Globus pallidus (tissue), 1 donor: ENCODE measurements at regions not wholly inside any gene's neighbourhood (a gene's known extent, or its start where the extent isn't known, plus 50 kb on each side); places are given as distances from the start of the nearest gene placed in this dataset.
"Not testable (repeated sequence)": the region's sequence is repeated elsewhere in the genome, so short reads cannot be mapped to it uniquely, and the experiment has no call there.

Source experiments
- DNase-seq: peaks from one replicate; pipeline ENCODE4 v3.0.0-alpha.2; 2015; ENCODE audit warnings: low spot score

- DNase-seq, result no peak
Measured at GRCh38 chr12:46884362-46884761, 58.6 kb upstream of the SLC38A4 start.

GRCh38 chr12:46886541-46887041 lies 60.8 kb upstream of the SLC38A4 start:
- DNase-seq, result no peak

GRCh38 chr12:46887870-46888269 lies 62.1 kb upstream of the SLC38A4 start:
- DNase-seq, result no peak

GRCh38 chr12:46888568-46888967 lies 62.8 kb upstream of the SLC38A4 start:
- no peak for DNase-seq

GRCh38 chr12:46891306-46891705 lies 65.5 kb upstream of the SLC38A4 start:
- no peak for DNase-seq

- no peak for DNase-seq
Measured at GRCh38 chr12:46892034-46892705, 66.4 kb upstream of the SLC38A4 start.

GRCh38 chr12:46892887-46893286 lies 67.1 kb upstream of the SLC38A4 start:
- no peak for DNase-seq

GRCh38 chr12:46893434-46893833 lies 67.6 kb upstream of the SLC38A4 start:
- no peak for DNase-seq

- DNase-seq, result no peak
Measured at GRCh38 chr12:46895726-46896125, 69.9 kb upstream of the SLC38A4 start.

- no peak for DNase-seq
Measured at GRCh38 chr12:46896680-46897079, 70.9 kb upstream of the SLC38A4 start.

- DNase-seq, result no peak
Measured at GRCh38 chr12:46898152-46898931, 72.5 kb upstream of the SLC38A4 start.

- DNase-seq, result no peak
Measured at GRCh38 chr12:46898989-46899388, 73.2 kb upstream of the SLC38A4 start.

- DNase-seq, result no peak
Measured at GRCh38 chr12:46900734-46901463, 75.1 kb upstream of the SLC38A4 start.

GRCh38 chr12:46901464-46902205 lies 75.8 kb upstream of the SLC38A4 start:
- DNase-seq, result no peak

- DNase-seq, result no peak
Measured at GRCh38 chr12:46903058-46903457, 77.3 kb upstream of the SLC38A4 start.

GRCh38 chr12:46904406-46905238 lies 78.8 kb upstream of the SLC38A4 start:
- no peak for DNase-seq

GRCh38 chr12:46905239-46905627 lies 79.4 kb upstream of the SLC38A4 start:
- DNase-seq, result not testable (repeated sequence)

- no peak for DNase-seq
Measured at GRCh38 chr12:46907791-46908190, 82.0 kb upstream of the SLC38A4 start.

- DNase-seq, result no peak
Measured at GRCh38 chr12:46908236-46908935, 82.6 kb upstream of the SLC38A4 start.

- DNase-seq, result no peak
Measured at GRCh38 chr12:46908936-46909635, 83.3 kb upstream of the SLC38A4 start.
